DOHH2 (cell line): ENCODE measurements at regions not wholly inside any gene's neighbourhood (a gene's known extent, or its start where the extent isn't known, plus 50 kb on each side); places are given as distances from the start of the nearest gene placed in this dataset.

ENCODE experiments used
- H3F3A ChIP-seq: fragments of 200-600 bp; sonication (generic), shearing (Covaris generic); 2 replicates; pipeline ENCODE4 v1.6.0; 2016; ENCODE audit warnings: antibody characterized with exemption, mild to moderate bottlenecking; ENCODE audit not compliant: control insufficient read depth, insufficient read depth
- H3K27ac ChIP-seq: fragments of 200-600 bp; sonication (generic); 2 replicates; pipeline ENCODE4 v1.5.1; 2014; ENCODE audit warnings: low read depth, mild to moderate bottlenecking, low read length, moderate library complexity
- H3K27me3 ChIP-seq: fragments of 200-600 bp; sonication (generic); 2 replicates; pipeline ENCODE4 v1.6.1; 2014; ENCODE audit warnings: mild to moderate bottlenecking, low read length, mixed read lengths; ENCODE audit not compliant: control insufficient read depth
- H3K36me3 ChIP-seq: fragments of 200-600 bp; sonication (generic); 2 replicates; pipeline ENCODE4 v1.6.1; 2014; ENCODE audit warnings: mild to moderate bottlenecking, low read length, moderate library complexity, mixed read lengths; ENCODE audit not compliant: control insufficient read depth
- H3K4me1 ChIP-seq: fragments of 200-600 bp; sonication (generic); 2 replicates; pipeline ENCODE4 v1.6.1; 2014; ENCODE audit warnings: mild to moderate bottlenecking, low read length, mixed read lengths; ENCODE audit not compliant: control insufficient read depth
- H3K4me2 ChIP-seq: fragments of 200-600 bp; sonication (generic); 2 replicates; pipeline ENCODE4 v1.6.0; 2014; ENCODE audit warnings: mild to moderate bottlenecking, low read length, moderate library complexity
- H3K4me3 ChIP-seq: fragments of 200-600 bp; sonication (generic); 2 replicates; pipeline ENCODE4 v1.5.1; 2014; ENCODE audit warnings: mild to moderate bottlenecking, low read length, mixed read lengths
- H3K79me2 ChIP-seq: fragments of 200-600 bp; sonication (generic); 2 replicates; pipeline ENCODE4 v1.6.1; 2014; ENCODE audit warnings: mild to moderate bottlenecking, low read length, mixed read lengths; ENCODE audit not compliant: control insufficient read depth
- H3K9me2 ChIP-seq: fragments of 200-600 bp; sonication (generic); replicated peaks from 2 replicates; pipeline ENCODE4 v1.6.1; 2014; ENCODE audit warnings: mild to moderate bottlenecking, low read length, mixed read lengths; ENCODE audit not compliant: control insufficient read depth
- H3K9me3 ChIP-seq: fragments of 200-600 bp; sonication (generic); 2 replicates; pipeline ENCODE4 v1.6.1; 2014; ENCODE audit warnings: antibody characterized with exemption, low read length, mixed read lengths; ENCODE audit not compliant: control insufficient read depth, insufficient read depth
- H4K20me1 ChIP-seq: fragments of 200-600 bp; sonication (generic); 2 replicates; pipeline ENCODE4 v1.6.0; 2014; ENCODE audit warnings: low read depth, mild to moderate bottlenecking, antibody characterized with exemption, low read length, moderate library complexity; ENCODE audit not compliant: control insufficient read depth, insufficient read depth
- CTCF ChIP-seq: fragments of 200-600 bp; sonication (generic); IDR thresholded peaks from one replicate; pipeline ENCODE4 v1.5.1; 2014; ENCODE audit warnings: antibody characterized with exemption, mild to moderate bottlenecking, low read depth, low read length; ENCODE audit not compliant: poor library complexity, severe bottlenecking
- EZH2phosphoT487 ChIP-seq: fragments of 200-600 bp; sonication (generic); IDR thresholded peaks from 2 replicates; pipeline ENCODE4 v1.6.1; 2017; ENCODE audit warnings: borderline replicate concordance, mild to moderate bottlenecking, antibody characterized with exemption, low read length, moderate library complexity, mixed read lengths

- TF ChIP-seq EZH2phosphoT487 (no peak), CTCF (no peak)
- Histone ChIP-seq H3K4me2 (no peak overlapping the region), H3K36me3 (no peaks in the 10 kb centered on the region), H3K4me1 (peaks cover 7% of the 10 kb centered on the region), H3K9me3 (no peaks in the 10 kb centered on the region), H3K4me3 (no peak overlapping the region), H3F3A (no peaks in the 10 kb centered on the region), H4K20me1 (no peaks in the 10 kb centered on the region), H3K79me2 (no peaks in the 10 kb centered on the region), H3K27me3 (peaks cover 18% of the 10 kb centered on the region; the same call in 1 of the 2 replicates), H3K9me2 (no peaks in the 10 kb centered on the region), H3K27ac (no peak overlapping the region)
These were observed 71.3 kb upstream of the SMAD3 start for GRCh38 chr15:66993874-66994696.

- no peaks in the 10 kb centered on the region for H3K36me3 ChIP-seq
- TF ChIP-seq EZH2phosphoT487: no peak
- no peak for TF ChIP-seq CTCF
- no peaks in the 10 kb centered on the region for H3K9me2 ChIP-seq
- H3K4me2 ChIP-seq: no peak overlapping the region
- no peak overlapping the region for H3K27ac ChIP-seq
- H3K27me3 ChIP-seq: peaks cover 18% of the 10 kb centered on the region; the same call in 1 of the 2 replicates
- H3K9me3 ChIP-seq: no peaks in the 10 kb centered on the region
- H3K79me2 ChIP-seq: no peaks in the 10 kb centered on the region
- H3K4me1 ChIP-seq: peaks cover 8% of the 10 kb centered on the region
- no peaks in the 10 kb centered on the region for H4K20me1 ChIP-seq
- no peak overlapping the region for H3K4me3 ChIP-seq
- H3F3A ChIP-seq: no peaks in the 10 kb centered on the region
These were observed 70.3 kb upstream of the SMAD3 start for GRCh38 chr15:66994927-66995656.

- Histone ChIP-seq H3K27ac (no peak overlapping the region), H3K27me3 (peaks cover 18% of the 10 kb centered on the region; the same call in 1 of the 2 replicates), H3K9me2 (no peaks in the 10 kb centered on the region), H3K4me2 (no peak overlapping the region), H4K20me1 (no peaks in the 10 kb centered on the region), H3K4me1 (peaks cover 10% of the 10 kb centered on the region), H3K4me3 (no peak overlapping the region), H3K79me2 (no peaks in the 10 kb centered on the region), H3K36me3 (no peaks in the 10 kb centered on the region), H3F3A (no peaks in the 10 kb centered on the region), H3K9me3 (no peaks in the 10 kb centered on the region)
- TF ChIP-seq CTCF (no peak), EZH2phosphoT487 (no peak)
These were observed 69.3 kb upstream of the SMAD3 start for GRCh38 chr15:66996094-66996493.
